ENCODE measurements at regions not wholly inside any gene's neighbourhood (a gene's known extent, or its start where the extent isn't known, plus 50 kb on each side); places are given as distances from the start of the nearest gene placed in this dataset.

- in situ Hi-C loops (cut with HindIII; ENCODE audit: low sequenced_read_pairs), result no loop called here
- TF ChIP-seq, protein P1, sequence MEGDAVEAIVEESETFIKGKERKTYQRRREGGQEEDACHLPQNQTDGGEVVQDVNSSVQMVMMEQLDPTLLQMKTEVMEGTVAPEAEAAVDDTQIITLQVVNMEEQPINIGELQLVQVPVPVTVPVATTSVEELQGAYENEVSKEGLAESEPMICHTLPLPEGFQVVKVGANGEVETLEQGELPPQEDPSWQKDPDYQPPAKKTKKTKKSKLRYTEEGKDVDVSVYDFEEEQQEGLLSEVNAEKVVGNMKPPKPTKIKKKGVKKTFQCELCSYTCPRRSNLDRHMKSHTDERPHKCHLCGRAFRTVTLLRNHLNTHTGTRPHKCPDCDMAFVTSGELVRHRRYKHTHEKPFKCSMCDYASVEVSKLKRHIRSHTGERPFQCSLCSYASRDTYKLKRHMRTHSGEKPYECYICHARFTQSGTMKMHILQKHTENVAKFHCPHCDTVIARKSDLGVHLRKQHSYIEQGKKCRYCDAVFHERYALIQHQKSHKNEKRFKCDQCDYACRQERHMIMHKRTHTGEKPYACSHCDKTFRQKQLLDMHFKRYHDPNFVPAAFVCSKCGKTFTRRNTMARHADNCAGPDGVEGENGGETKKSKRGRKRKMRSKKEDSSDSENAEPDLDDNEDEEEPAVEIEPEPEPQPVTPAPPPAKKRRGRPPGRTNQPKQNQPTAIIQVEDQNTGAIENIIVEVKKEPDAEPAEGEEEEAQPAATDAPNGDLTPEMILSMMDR (IDR thresholded peaks at IDR 0.05; ENCODE audit: low read depth, low read length, missing control alignments), result no peak
- no peak for DNase-seq (ENCODE audit: low read depth)
- no peak overlapping the region for H3K4me3 ChIP-seq (ENCODE audit: low read depth, low read length)
These were observed 600.2 kb upstream of the TLE4 start for GRCh38 chr9:78971540-78971939.

- DNase-seq (ENCODE audit: low read depth), result no peak
- TF ChIP-seq, protein P1 (IDR thresholded peaks at IDR 0.05; ENCODE audit: low read depth, low read length, missing control alignments), result no peak
- in situ Hi-C loops (cut with HindIII; ENCODE audit: low sequenced_read_pairs), result no loop called here
- no peak overlapping the region for H3K4me3 ChIP-seq (ENCODE audit: low read depth, low read length)
These were observed 599.3 kb upstream of the TLE4 start for GRCh38 chr9:78972303-78972999.

- TF ChIP-seq, protein P1 (IDR thresholded peaks at IDR 0.05; ENCODE audit: low read depth, low read length, missing control alignments), result no peak
- in situ Hi-C loops (cut with HindIII; ENCODE audit: low sequenced_read_pairs), result no loop called here
- DNase-seq (ENCODE audit: low read depth), result no peak
- H3K4me3 ChIP-seq (ENCODE audit: low read depth, low read length), result no peak overlapping the region
These were observed 597.9 kb upstream of the TLE4 start for GRCh38 chr9:78973907-78974306.

GRCh38 chr9:78982849-78983248 lies 588.9 kb upstream of the TLE4 start:
- in situ Hi-C loops (cut with HindIII; ENCODE audit: low sequenced_read_pairs), result no loop called here
- TF ChIP-seq, protein P1 (IDR thresholded peaks at IDR 0.05; ENCODE audit: low read depth, low read length, missing control alignments), result no peak
- peak; percentile 3 for DNase-seq (ENCODE audit: low read depth)
- H3K4me3 ChIP-seq (ENCODE audit: low read depth, low read length), result no peak overlapping the region

DNA sequence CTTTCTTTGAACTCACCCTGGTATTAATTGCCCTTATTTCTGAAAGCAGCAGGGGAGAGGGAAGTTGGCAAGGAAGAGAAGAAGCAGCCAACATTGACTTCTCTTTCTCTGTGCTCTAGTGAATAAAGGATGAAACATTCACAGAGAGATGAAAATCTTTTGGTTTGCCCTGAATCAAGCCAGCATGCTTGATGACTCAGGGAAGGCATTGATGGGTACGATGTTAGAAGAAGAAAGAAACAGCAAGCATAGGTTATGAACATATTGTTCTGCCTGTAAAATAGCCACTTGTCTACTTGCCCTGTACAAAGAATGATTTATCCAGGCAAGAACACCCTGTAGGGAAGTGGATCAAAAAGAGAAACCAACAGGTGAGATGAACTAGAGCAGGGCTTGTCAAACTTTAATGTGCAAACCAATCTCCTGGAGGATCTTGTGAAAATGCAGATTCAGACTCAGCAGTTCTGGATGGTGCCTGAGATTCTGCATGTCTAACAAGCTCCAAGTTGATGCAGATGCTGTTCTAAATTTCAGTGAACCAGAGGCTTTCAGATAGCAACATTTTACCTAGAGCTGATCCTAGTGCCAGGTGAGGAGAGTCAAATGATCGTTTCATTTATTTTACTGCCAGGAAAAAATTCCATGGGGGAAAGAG lies 586.6 kb upstream of the TLE4 start:
- no peak overlapping the region for H3K4me3 ChIP-seq (ENCODE audit: low read depth, low read length)
- in situ Hi-C loops (cut with HindIII; ENCODE audit: low sequenced_read_pairs), result no loop called here
- TF ChIP-seq, protein P1 (IDR thresholded peaks at IDR 0.05; ENCODE audit: low read depth, low read length, missing control alignments), result no peak
- DNase-seq (ENCODE audit: low read depth), result peak; percentile 3

GRCh38 chr9:78986446-78986845 lies 585.3 kb upstream of the TLE4 start:
- H3K4me3 ChIP-seq (ENCODE audit: low read depth, low read length), result no peak overlapping the region
- TF ChIP-seq, protein P1 (IDR thresholded peaks at IDR 0.05; ENCODE audit: low read depth, low read length, missing control alignments), result no peak
- no peak for DNase-seq (ENCODE audit: low read depth)
- in situ Hi-C loops (cut with HindIII; ENCODE audit: low sequenced_read_pairs), result no loop called here
